ENCODE measurements at regions not wholly inside any gene's neighbourhood (a gene's known extent, or its start where the extent isn't known, plus 50 kb on each side); places are given as distances from the start of the nearest gene placed in this dataset.

- peak overlapping the region in 2 of 3 experiments; percentile 4 to 11 for H3K27ac Mint-ChIP-seq
- no peak overlapping the region for H3K4me3 Mint-ChIP-seq
Observed at GRCh38 chr4:180636696-180637404, 1606.4 kb upstream of the TENM3 start.

GRCh38 chr4:180637616-180638015, 1605.6 kb upstream of the TENM3 start:
- Mint-ChIP-seq H3K27me3 (ENCODE audit: low read depth) (peaks cover 3% of the 10 kb centered on the region), H3K4me1 (peaks cover 16% of the 10 kb centered on the region), H3K9me3 (no peaks in the 10 kb centered on the region), H3K4me3 (no peak overlapping the region), H3K27ac (no peak overlapping the region), H3K36me3 (ENCODE audit: low read depth) (no peaks in the 10 kb centered on the region)
- no peak for TF ChIP-seq CTCF (IDR thresholded peaks at IDR 0.05; ENCODE audit: unreplicated experiment in 3 of 3)

More at GRCh38 chr4:180636696-180637404, 1606.4 kb upstream of the TENM3 start:
- H3K27me3 Mint-ChIP-seq (ENCODE audit: low read depth), result peaks cover 3% of the 10 kb centered on the region
- H3K4me1 Mint-ChIP-seq, result peaks cover 16% of the 10 kb centered on the region
- no peak for TF ChIP-seq CTCF (IDR thresholded peaks at IDR 0.05; ENCODE audit: unreplicated experiment in 3 of 3)
- no peaks in the 10 kb centered on the region for H3K36me3 Mint-ChIP-seq (ENCODE audit: low read depth)
- H3K9me3 Mint-ChIP-seq, result no peaks in the 10 kb centered on the region

GRCh38 chr4:180640193-180640592, 1603.0 kb upstream of the TENM3 start:
- Mint-ChIP-seq H3K27ac (no peak overlapping the region), H3K4me3 (no peak overlapping the region), H3K4me1 (peaks cover 16% of the 10 kb centered on the region), H3K36me3 (ENCODE audit: low read depth) (no peaks in the 10 kb centered on the region), H3K27me3 (ENCODE audit: low read depth) (peaks cover 3% of the 10 kb centered on the region), H3K9me3 (no peaks in the 10 kb centered on the region)
- no peak for TF ChIP-seq CTCF (IDR thresholded peaks at IDR 0.05; ENCODE audit: unreplicated experiment in 3 of 3)

- peaks cover 6% of the 10 kb centered on the region for H3K4me1 Mint-ChIP-seq
- H3K27ac Mint-ChIP-seq, result no peak overlapping the region
- no peaks in the 10 kb centered on the region for H3K36me3 Mint-ChIP-seq (ENCODE audit: low read depth)
- no peaks in the 10 kb centered on the region for H3K9me3 Mint-ChIP-seq
- no peak overlapping the region for H3K4me3 Mint-ChIP-seq
- TF ChIP-seq CTCF (IDR thresholded peaks at IDR 0.05; ENCODE audit: unreplicated experiment in 3 of 3), result no peak
- H3K27me3 Mint-ChIP-seq (ENCODE audit: low read depth), result no peaks in the 10 kb centered on the region
Observed at GRCh38 chr4:180641495-180641894, 1601.7 kb upstream of the TENM3 start.

- Mint-ChIP-seq H3K27me3 (ENCODE audit: low read depth) (no peaks in the 10 kb centered on the region), H3K4me1 (no peaks in the 10 kb centered on the region), H3K27ac (no peak overlapping the region), H3K9me3 (no peaks in the 10 kb centered on the region), H3K36me3 (ENCODE audit: low read depth) (no peaks in the 10 kb centered on the region), H3K4me3 (no peak overlapping the region)
- TF ChIP-seq CTCF (IDR thresholded peaks at IDR 0.05; ENCODE audit: unreplicated experiment in 3 of 3), result no peak
Observed at GRCh38 chr4:180642732-180643131, 1600.5 kb upstream of the TENM3 start.

GRCh38 chr4:180650273-180650672, 1592.9 kb upstream of the TENM3 start:
- H3K27ac Mint-ChIP-seq, result peak overlapping the region in 1 of 3 experiments; percentile 12
- no peak for TF ChIP-seq CTCF (IDR thresholded peaks at IDR 0.05; ENCODE audit: unreplicated experiment in 3 of 3)
- peaks cover 7% of the 10 kb centered on the region for H3K27me3 Mint-ChIP-seq (ENCODE audit: low read depth)
- H3K9me3 Mint-ChIP-seq, result no peaks in the 10 kb centered on the region
- no peak overlapping the region for H3K4me3 Mint-ChIP-seq
- no peaks in the 10 kb centered on the region for H3K4me1 Mint-ChIP-seq
- no peaks in the 10 kb centered on the region for H3K36me3 Mint-ChIP-seq (ENCODE audit: low read depth)
